Suprapubic skin (tissue), 4 donors: ENCODE measurements at regions not wholly inside any gene's neighbourhood (a gene's known extent, or its start where the extent isn't known, plus 50 kb on each side); places are given as distances from the start of the nearest gene placed in this dataset.

Experiments used
- DNase-seq, 2 donors: peaks; one replicate each; pipeline ENCODE4 v3.0.0-alpha.2; 2019; ENCODE audit warnings: low spot score in 2 of 2
- H3K27ac ChIP-seq: fragments of 200-600 bp; sonication (generic); one replicate; pipeline ENCODE4 v1.5.1; 2019
- H3K27me3 ChIP-seq: fragments of 200-600 bp; sonication (generic); one replicate; pipeline ENCODE4 v1.5.1; 2019
- H3K36me3 ChIP-seq: fragments of 200-600 bp; sonication (generic); one replicate; pipeline ENCODE4 v1.5.1; 2019
- H3K4me1 ChIP-seq: fragments of 200-600 bp; sonication (generic); one replicate; pipeline ENCODE4 v1.5.1; 2019
- H3K4me3 ChIP-seq: fragments of 200-600 bp; sonication (generic); one replicate; pipeline ENCODE4 v1.5.1; 2019; ENCODE audit warnings: mild to moderate bottlenecking
- H3K9me3 ChIP-seq: fragments of 200-600 bp; sonication (generic); one replicate; pipeline ENCODE4 v1.5.1; 2019
- EP300 ChIP-seq: sonication (generic); formaldehyde crosslinking; IDR thresholded peaks from one replicate; pipeline ENCODE4 v1.6.1; 2017; ENCODE audit warnings: antibody characterized with exemption
- POLR2A ChIP-seq, 2 donors: fragments of 450-650 bp; IDR thresholded peaks; one replicate each; pipeline ENCODE4 v1.6.1; 2017; ENCODE audit warnings: antibody characterized with exemption in 2 of 2, mild to moderate bottlenecking in 2 of 2, moderate library complexity in 2 of 2
- POLR2AphosphoS5 ChIP-seq, 3 donors: sonication (generic); formaldehyde crosslinking; IDR thresholded peaks; one replicate each; pipeline ENCODE4 v1.6.1; 2017; ENCODE audit warnings: antibody characterized with exemption in 3 of 3
- WGBS: methylation state at CpG from one replicate; pipeline ENCODE4 v1.1.5; 2018; 5-methylcytosine and 5-hydroxymethylcytosine counted together
- TF ChIP-seq, protein P1 (sequence below), 2 donors: fragments of 200-600 bp in 1 of 2; fragments of 450-650 bp in 1 of 2; sonication (generic) in 1 of 2; IDR thresholded peaks; one replicate each; pipeline ENCODE4 v1.5.1; 2016 to 2019; ENCODE audit warnings: antibody characterized with exemption in 2 of 2, mild to moderate bottlenecking in 1 of 2, moderate library complexity in 1 of 2

DNA sequence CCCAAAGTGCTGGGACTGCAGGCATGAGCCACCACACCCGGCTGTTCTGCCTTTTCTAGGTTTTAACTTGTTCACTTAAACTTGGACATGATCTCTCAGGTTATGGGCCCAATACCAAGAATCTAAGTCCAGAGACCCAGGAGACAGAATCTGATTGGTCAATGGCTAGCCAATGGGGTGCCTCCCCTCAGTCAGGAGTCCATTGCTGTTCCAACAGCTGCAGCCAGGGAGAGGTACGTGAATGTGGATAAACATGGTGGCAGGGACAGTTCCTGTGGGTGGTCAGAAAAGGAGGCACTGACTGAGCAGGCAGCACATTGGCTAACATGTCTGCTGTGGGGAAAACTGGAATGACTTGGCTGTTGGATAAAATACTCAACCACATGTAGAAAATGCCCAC is 140.3 kb downstream of the RPLP1 start:
- DNase-seq, result peak in 1 of 2 donors; percentile 31
- TF ChIP-seq POLR2AphosphoS5 (IDR thresholded peaks at IDR 0.05) (no peak), EP300 (no peak)
- TF ChIP-seq, protein P1, sequence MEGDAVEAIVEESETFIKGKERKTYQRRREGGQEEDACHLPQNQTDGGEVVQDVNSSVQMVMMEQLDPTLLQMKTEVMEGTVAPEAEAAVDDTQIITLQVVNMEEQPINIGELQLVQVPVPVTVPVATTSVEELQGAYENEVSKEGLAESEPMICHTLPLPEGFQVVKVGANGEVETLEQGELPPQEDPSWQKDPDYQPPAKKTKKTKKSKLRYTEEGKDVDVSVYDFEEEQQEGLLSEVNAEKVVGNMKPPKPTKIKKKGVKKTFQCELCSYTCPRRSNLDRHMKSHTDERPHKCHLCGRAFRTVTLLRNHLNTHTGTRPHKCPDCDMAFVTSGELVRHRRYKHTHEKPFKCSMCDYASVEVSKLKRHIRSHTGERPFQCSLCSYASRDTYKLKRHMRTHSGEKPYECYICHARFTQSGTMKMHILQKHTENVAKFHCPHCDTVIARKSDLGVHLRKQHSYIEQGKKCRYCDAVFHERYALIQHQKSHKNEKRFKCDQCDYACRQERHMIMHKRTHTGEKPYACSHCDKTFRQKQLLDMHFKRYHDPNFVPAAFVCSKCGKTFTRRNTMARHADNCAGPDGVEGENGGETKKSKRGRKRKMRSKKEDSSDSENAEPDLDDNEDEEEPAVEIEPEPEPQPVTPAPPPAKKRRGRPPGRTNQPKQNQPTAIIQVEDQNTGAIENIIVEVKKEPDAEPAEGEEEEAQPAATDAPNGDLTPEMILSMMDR (IDR thresholded peaks at IDR 0.05), result no peak
- no peaks in the 10 kb centered on the region for H3K36me3 ChIP-seq
- H3K27ac ChIP-seq, result no peak overlapping the region
- 82% methylated on average over 1 of the region's 2 CpGs for WGBS
- no peak overlapping the region for H3K4me3 ChIP-seq
- H3K9me3 ChIP-seq, result no peaks in the 10 kb centered on the region
- H3K4me1 ChIP-seq, result peaks cover 25% of the 10 kb centered on the region
- peaks cover 4% of the 10 kb centered on the region for H3K27me3 ChIP-seq

- Histone ChIP-seq H3K4me1 (peaks cover 25% of the 10 kb centered on the region), H3K4me3 (no peak overlapping the region), H3K9me3 (no peaks in the 10 kb centered on the region), H3K27me3 (peaks cover 4% of the 10 kb centered on the region), H3K36me3 (no peaks in the 10 kb centered on the region), H3K27ac (no peak overlapping the region)
- TF ChIP-seq POLR2A (IDR thresholded peaks at IDR 0.05) (no peak), POLR2AphosphoS5 (IDR thresholded peaks at IDR 0.05) (no peak), EP300 (no peak)
- TF ChIP-seq, protein P1 (IDR thresholded peaks at IDR 0.05), result no peak
- DNase-seq, result peak in 1 of 2 donors; percentile 17
- 93% methylated on average over 7 of the region's 7 CpGs for WGBS
Measured at GRCh38 chr15:69593488-69593887, 140.9 kb downstream of the RPLP1 start.

GRCh38 chr15:69593981-69594966 is 141.7 kb downstream of the RPLP1 start:
- Histone ChIP-seq H3K4me3 (no peak overlapping the region), H3K9me3 (no peaks in the 10 kb centered on the region), H3K27ac (peak overlapping the region; percentile 1), H3K4me1 (peaks cover 25% of the 10 kb centered on the region), H3K27me3 (peaks cover 4% of the 10 kb centered on the region), H3K36me3 (no peaks in the 10 kb centered on the region)
- TF ChIP-seq, protein P1 (IDR thresholded peaks at IDR 0.05), result no peak
- no peak for TF ChIP-seq EP300
- WGBS, result 26% methylated on average over 21 of the region's 24 CpGs
- peak in 1 of 2 donors; percentile 58 for DNase-seq

- no peaks in the 10 kb centered on the region for H3K9me3 ChIP-seq
- H3K27me3 ChIP-seq, result peaks cover 4% of the 10 kb centered on the region
- H3K4me3 ChIP-seq, result no peak overlapping the region
- H3K36me3 ChIP-seq, result no peaks in the 10 kb centered on the region
- DNase-seq, result peak in 1 of 2 donors; percentile 59
- H3K27ac ChIP-seq, result peak overlapping the region; percentile 1
- 52% methylated on average over 10 of the region's 10 CpGs for WGBS
- H3K4me1 ChIP-seq, result peaks cover 25% of the 10 kb centered on the region
- TF ChIP-seq EP300 (no peak), POLR2A (IDR thresholded peaks at IDR 0.05) (no peak)
- TF ChIP-seq, protein P1 (IDR thresholded peaks at IDR 0.05), result no peak
Measured at GRCh38 chr15:69595009-69595791, 142.6 kb downstream of the RPLP1 start.

GRCh38 chr15:69597061-69597592 is 144.5 kb downstream of the RPLP1 start:
- no peak overlapping the region for H3K4me3 ChIP-seq
- no peak overlapping the region for H3K27ac ChIP-seq
- DNase-seq, result peak in 1 of 2 donors; percentile 36
- no peaks in the 10 kb centered on the region for H3K9me3 ChIP-seq
- TF ChIP-seq, protein P1 (IDR thresholded peaks at IDR 0.05), result no peak
- TF ChIP-seq POLR2A (IDR thresholded peaks at IDR 0.05) (no peak), EP300 (no peak), POLR2AphosphoS5 (IDR thresholded peaks at IDR 0.05) (no peak)
- WGBS, result 96% methylated on average over 4 of the region's 4 CpGs
- H3K4me1 ChIP-seq, result peaks cover 25% of the 10 kb centered on the region
- H3K36me3 ChIP-seq, result no peaks in the 10 kb centered on the region
- H3K27me3 ChIP-seq, result peaks cover 4% of the 10 kb centered on the region
